ENCODE measurements at regions not wholly inside any gene's neighbourhood (a gene's known extent, or its start where the extent isn't known, plus 50 kb on each side); places are given as distances from the start of the nearest gene placed in this dataset.

DNA sequence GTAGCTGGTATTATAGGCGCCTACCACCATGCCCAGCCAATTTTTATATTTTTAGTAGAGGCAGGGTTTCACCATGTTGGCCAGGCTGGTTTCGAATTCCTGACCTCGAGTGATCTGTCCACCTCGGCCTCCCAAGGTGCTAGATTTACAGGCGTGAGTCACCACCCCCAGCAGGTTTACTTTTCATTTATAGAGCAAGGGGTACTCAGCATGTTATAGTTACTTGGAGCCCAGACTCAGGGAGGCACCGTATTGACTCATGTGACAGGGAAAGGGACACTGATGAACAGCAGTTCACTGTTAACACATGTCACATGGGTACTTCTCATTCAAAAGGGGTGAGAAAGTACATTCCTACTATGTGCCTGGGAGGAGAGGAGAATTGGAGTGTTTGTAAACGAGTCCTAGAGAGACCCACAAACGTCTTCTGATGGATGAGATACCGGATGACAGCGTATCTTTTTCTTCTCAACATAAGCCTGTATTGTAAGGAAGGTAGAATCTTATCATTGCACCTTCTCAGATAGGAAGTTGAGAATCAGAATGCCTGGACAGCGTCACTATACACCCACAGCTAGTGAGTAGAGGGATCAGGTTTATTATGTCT lies 510.0 kb downstream of the USP25 start:
- no peak for DNase-seq

DNA sequence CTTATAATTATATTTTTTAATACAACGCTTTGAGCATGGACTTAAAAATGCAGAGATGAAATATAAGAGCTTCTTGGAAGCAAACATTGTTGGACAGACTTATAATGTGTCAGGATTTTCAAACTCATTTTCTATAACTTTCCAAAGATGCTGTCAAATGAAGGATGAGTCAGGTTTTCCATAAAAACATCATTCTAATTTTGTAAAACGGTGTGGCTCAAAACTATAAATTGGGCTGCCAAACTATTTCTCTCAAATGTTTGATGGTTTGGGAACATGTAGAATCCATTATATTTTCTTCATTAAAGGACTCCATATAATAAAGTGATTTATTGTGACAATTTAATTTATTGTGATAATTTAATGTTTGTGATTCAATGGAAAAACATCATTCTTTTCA lies 511.2 kb downstream of the USP25 start:
- no peak for DNase-seq

DNA sequence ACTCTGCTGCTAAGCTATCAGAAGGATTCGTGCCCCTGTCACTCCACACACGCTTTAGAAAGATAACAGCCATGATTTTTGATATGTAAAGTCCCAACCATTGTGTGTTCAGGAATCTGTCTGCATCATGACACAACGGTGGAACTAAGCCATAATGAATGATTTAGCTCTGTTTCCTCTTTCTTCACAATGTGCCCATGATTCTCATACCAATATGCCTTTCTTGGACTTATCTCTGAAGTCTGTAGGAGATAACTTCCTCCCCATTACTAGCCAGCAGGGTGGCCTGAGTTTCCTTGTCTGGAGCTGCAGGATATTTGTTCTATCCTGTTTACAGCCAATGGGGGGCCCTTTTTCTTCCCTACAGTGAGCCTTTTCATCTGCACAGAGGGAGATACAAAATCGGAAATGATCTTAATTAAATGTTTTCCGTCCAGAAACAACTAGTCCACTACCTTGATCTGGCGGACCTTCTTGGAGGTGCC lies 511.7 kb downstream of the USP25 start:
- no peak for DNase-seq

DNA sequence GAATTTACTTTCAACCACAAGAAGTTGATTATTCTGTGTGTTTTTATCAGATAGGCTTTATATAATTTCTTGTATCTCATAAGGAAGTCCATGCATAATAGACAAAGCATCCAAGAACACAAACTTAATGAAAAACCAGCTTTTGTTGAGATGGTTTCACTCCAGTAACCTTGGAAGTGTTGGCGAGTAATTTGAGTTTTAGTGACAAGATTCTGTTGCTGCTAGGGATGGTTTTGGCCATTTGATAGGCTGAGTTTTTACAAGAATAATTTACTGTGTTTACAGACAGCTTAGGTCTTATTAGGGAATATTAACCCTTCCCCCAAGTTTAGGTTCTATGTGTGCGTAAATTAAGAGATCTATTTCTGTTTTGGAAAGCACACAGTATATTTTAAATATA lies 513.6 kb downstream of the USP25 start:
- no peak for DNase-seq

DNA sequence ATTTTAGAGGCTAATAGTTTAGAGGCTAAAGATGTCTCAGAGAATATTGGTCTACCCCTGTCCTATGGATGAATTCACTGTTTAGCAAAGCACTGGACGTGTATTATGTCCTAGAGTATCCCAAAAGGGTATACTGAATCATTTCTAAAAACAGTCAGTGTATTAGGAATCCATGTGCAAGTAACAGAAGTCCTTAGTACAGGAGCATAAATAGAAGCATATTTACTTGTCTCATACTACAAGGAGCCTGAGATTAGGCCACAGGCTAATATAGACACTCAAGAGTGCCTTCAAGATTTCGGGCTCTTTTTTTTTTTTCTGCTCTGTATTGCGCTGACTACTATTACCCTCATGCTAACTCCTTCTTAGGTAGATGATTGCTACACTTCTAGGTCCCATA lies 518.9 kb downstream of the USP25 start:
- DNase-seq: no peak

DNA sequence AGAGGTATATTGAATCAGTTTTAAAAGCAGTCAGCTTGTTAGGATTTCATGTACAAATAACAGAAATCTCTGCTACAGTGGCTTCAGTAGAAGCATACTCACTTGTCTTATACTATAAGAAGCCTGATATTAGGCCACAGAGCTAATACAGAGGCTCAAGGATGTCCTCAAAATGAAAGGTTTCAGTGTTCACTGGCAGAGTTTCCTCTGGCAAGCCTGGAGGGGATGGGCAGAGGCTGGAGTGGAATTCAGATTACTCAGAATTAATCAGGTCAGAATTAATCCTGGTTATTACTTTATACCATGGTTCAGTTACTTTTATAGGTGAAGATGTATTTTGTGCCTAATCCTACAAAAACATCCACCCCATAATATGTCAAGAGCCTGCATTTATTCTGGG lies 520.5 kb downstream of the USP25 start:
- no peak for DNase-seq

DNA sequence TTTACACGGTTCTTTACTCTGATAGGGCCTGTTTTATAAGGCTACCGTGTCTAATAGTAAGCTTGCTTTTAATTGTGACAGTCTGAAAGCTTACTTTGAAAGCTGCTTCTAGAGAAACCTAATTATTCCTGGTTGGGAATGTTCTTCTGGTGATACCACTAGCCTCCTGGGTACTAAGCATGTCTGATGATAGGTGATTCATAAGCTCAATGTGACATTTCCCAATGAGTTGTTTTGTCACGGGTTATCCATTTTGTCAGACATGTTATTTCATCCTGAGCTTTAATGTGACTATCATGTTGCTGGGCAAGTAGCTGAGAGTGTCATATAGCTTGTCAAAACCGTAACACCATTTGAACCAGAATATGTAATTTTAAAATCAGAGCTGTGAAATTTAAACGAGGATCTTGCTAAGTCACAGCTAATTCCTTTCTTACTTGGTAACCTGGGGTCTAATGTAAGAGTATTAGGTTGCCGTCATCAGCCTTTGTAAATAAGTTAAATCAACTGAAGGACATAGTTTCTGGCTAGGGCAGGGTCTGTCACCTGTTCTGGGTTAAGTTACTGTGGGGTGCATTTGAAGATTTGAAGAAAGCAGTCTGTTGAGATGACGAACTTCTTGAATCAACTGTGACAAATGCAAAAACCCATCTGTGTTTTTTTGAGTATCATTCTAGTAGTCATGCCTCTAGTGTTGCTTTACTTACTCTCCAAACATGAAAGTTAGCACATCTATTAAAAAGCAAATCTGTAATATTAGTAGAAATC lies 529.2 kb downstream of the USP25 start:
- no peak for DNase-seq

DNA sequence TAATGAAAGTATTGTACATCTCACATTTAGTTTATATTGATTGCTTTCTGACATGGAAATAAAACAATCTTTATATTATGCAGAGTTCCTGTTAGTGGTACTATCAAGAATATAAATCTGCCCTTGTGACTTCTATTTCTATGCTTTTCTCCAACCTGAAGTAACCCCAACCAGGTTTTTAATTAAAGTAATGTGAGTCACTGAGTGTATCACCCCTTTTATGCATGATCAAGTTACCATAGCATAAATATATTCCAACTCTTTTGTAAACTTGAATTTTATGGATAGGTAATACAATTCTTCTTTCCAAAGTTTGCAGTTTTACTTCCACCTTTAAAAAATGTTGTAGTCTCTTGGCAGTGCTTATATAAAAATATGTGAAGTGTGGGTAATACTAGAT lies 532.3 kb downstream of the USP25 start:
- DNase-seq: no peak

DNA sequence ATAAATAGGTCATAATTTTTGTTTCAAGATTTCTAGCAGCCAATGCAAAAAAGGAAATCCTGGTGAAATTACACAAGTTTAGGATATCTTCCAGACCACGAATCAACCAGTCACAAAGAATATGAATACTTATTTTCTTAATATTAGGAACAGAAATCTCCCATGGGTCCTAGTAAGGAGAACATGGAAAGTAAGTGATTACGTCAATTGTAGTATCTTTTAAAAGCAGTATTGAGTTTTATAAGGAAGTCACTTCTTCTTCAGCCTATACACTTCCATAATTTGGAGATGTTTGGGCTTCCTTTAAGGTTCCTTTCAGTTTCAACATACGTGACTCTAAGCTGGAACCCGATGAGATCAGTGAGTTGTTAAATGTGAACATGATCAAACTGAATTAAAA lies 534.5 kb downstream of the USP25 start:
- DNase-seq: no peak

DNA sequence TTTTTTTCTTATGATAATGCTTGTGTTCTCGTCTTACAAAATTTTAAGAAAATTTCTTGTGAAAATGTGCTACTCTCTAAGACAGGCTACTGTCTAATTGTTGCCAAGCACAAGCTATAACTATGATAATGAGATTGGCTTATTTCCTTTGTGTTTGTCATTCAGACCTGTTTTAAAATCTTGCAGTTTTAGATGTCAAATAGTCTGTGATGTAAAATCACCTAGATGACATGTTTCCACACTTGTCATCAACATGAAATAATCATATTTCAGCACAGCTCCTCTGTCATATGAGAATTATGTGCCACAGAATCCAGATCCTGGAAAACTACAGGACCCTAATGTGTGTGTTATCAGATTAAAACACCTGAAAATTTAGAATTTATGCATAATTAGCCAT lies 539.7 kb downstream of the USP25 start:
- DNase-seq: no peak

DNA sequence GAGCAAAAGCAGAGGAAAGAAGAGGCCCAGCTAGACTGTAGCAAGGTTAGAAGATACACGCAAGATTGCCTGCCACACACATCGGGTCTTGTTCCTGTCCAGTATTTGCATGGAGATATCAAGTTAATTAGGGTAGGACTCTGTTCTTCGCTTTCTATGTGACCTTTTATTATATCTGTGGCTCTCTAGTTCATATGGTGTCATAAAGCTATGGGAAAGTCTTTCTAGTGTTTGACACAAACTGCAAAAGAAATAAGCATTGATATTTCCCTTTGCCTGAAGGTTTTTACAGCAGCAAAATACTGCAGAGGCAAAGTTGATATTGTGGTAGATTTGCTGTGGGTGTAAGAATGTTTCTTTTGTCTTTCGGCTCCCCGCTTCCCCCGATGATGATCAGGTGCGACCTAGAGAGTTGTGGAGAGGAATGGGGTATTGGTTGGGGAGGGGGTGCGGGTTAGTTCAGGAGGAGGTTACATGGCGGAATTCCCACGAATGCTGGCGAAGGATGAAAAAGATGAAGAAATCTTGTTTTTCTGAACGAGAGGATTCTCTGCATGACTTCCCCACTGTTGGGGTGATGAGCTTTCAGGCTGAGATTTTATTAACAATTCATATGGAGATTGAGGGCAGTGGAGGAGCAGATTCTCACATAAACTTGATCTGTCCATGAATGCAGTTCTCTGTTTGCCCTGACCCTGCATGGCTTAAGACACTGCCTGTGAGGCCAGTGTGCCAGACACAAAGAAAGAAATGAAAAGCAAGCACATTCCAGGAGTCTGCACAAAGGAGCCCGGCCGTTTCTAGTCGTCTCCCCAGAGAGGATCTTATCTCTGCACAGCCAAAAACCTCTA lies 550.2 kb downstream of the USP25 start:
- DNase-seq: no peak

DNA sequence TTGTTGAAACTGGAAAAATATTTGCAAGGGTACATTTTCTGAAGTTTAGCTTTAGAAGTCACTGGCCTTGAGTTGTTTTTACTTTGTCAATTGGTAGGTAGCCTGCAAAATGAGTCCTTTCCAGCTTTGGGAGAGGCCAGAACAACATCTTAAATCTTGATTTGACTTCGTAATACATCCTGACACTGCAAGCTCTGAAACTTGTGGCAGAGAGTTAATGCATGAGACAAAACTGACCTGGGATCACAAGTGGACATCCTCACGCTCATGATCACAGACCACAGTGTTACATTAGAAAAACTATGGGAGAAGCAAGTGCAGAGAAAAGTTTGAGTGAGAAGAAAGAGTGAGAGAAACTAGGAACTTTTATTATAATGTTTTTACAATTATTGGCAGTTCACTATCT lies 550.9 kb downstream of the USP25 start:
- DNase-seq: no peak

DNA sequence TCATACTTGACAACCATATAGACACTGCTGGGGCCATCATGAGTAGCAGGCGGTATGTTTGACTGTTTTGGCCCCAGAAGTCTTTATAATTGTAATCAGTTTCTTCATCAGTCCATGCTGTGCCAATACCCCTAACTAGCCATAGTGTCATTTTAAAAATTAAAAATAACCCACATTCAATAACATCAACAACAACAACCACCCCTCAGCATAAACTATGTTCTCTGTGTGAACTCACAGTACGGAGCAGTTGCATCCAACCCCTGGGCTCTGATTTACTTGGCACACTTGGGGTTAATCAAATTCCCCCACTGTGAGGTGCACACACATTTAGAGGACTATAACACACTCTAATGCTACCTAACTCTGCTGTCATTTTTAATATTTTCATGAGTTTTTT lies 553.7 kb downstream of the USP25 start:
- DNase-seq: no peak

DNA sequence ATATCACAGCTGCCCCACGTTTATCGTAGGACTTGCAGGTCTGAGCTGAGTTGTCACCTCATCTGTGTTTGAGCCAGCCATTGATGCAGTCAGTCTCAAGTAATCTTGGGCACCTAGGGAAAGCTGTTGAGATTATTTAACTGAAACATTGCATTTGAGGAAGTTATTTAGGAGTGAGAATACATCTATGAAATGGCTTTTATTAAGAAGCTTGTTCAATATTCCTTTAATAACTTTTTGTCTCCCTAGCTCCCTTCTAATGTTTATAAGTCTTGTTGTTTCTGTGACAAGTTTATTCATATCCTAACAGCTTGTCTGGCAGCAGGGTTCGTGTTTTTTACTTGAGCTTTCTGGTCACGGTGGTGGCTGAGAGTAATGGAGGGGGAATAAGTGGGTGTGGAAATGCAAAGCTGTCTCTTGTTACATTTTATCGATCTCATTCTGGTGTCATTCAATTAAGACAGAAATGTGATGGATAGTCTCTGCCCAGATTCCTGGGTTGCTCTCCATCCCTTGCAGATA lies 555.9 kb downstream of the USP25 start:
- no peak for DNase-seq

DNA sequence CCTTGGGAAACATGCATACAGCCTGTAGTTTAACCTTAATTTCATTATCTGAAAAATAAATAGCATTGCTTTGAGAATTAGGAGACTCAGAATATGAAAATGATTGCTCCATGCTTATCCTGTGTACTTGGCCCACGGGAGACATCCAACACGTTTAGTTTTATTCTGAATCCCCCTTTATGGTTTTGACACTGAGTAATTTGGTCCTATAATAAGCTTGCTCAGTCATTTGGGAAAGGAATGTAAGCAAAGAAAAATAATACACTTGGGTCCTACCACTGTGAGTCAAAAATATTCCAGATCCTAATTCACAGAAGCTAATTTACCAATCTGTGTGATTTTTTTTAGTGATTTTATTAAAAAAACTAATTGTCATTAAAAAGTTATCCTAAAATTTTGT lies 557.3 kb downstream of the USP25 start:
- DNase-seq: no peak

DNA sequence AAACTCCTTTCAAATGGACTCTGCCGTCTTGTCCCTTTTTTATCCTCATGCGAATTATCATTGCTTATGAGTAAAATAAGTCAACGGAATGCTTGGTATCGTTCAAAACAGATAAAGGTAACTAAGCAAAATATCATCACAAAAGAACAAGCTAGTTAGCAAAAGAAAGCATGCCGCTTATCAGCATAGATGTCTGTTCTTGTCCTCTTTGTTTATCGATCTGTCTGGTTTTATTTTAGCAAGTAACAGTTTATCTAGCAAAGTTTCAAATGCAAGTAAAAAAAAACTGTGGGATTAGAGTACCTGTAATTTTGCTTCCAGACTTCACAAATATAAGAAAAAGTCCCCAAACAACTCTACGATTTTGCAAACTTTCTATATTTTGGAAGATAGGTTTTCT lies 561.5 kb downstream of the USP25 start:
- DNase-seq: no peak

DNA sequence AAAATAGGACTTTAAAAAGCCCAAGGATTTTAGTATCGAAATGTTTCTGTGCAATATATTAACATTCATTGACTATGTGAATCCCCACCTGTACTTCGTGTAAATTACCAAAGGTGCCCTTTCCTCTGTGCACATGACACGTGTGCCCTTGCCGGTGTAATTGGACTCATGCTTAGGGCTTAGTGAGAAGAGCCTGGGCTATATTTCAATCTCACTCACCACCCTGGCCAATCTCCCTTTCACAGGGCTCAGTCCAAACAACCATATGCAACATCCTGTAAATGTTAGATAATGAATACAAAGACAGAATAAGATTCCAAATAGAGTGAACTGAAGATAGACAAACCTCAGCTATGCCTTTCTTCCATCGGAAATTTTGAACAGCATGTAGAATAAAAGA lies 564.3 kb downstream of the USP25 start:
- DNase-seq: no peak

DNA sequence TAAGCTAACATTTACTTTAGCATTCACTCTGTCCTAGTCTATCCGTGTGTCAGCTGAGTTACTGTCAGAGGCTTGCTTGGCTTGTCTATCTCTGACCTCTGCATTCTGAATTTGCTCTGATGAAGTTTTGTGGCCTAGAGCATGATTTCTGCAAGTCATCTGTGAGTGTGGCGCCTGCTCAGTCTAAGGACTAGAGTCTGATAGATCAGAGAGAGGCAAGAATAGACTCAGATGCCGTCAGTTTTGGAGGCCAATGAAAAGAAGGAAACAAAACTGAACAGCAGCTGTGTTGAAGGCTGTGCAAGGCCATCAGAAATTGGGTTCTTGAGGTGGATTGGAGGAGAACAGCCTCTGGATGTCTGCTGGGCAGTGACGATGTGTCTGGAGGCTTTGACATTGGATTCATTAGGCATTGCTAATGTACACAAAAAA lies 573.1 kb downstream of the USP25 start:
- DNase-seq: no peak

DNA sequence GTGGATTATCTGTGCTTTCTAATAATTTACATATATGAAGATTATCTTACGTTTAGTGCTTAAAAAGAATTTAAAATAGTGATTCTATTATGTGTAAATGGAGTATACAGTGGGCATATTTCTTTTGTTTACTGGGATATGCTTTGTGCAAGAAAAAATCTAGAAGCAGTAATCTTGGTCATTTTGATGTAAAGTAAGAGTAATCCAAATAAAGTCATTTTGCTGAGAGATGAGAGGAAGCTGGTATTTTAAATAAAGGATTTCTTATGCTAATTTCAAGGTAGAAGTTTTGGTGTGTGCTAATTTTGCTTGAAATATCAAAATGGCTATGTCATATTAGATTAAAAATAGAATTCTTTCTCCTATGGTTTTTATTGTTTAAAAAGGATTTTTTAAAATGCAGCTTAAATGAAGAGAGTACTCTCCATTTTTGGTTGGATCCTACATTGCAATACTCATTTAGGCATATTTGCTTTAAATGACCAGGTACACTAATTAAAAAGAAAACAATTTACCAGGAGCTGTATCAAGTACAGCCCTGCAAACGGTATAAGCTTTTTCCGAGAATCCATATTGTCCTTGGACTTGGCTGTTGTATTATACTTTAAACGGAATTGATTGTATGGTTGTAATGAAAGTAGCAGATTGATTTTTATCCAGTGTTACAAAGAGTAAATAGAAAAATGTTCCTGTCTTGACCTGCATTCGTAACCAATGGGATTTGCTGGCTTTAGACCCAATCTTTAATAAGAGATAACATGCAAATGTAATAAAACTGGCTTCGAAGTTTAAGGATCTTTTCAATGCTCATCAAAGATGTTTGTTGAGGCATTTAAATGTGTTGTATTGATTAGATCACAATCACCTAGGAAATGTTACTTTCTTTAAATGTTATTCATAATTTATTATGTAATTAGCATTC lies 574.7 kb downstream of the USP25 start:
- DNase-seq: no peak

DNA sequence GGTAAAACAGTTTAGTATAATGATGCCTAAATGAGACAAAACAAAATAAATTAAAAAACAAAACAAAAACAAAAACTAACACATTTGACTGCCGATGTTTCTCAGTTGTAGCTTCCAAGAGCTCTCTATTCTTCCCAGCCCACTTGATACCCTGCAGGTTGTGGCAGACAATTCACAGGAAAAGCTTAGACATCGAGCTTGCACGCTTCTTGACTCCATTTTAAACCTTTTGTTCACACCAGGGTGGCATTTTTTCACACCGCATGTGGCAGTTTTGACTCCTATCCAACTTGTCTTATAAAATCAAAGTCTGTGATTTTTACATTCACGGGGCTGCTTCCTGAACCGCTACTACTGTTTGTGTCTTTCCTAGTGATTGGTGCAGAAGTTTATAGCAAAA lies 575.9 kb downstream of the USP25 start:
- DNase-seq: no peak

DNA sequence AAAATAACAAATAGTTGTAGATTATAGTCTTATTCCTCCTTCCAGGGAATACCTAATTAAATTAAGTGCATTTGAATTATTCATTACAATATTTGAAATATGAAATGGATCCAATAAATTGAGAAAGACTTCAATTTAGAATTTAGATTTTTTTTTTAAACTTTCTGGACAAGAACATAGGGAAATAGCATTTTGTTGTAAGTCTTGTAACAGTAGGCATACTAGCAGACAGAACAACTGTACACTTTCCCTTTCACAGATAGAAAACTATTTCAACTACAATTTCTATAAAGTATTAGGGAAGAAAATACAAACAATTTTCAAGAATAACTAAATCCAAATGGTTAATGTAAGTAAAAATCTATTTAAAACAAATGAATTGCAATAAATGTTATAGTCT lies 577.5 kb downstream of the USP25 start:
- no peak for DNase-seq

DNA sequence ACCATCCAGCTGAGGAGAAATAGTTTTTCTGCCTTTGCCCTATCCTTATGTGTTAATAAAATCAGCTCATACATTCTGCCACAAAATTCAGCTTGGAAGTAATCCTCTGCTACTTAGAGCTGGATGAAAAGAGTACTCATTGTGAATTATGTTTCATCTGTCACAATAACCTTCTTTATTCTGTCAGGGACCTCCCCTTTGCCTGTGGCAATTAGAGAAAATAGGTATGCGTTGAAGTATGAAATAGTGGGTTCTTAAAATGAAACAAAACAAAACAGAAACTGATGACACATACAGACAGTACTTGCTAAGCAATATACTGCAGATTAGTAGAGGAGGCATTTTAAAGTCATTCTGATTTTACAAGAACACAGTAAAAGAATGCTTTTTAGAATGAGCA lies 578.5 kb downstream of the USP25 start:
- DNase-seq: no peak

Data from T-helper 9 cell (primary cell).